ENCODE measurements at regions not wholly inside any gene's neighbourhood (a gene's known extent, or its start where the extent isn't known, plus 50 kb on each side); places are given as distances from the start of the nearest gene placed in this dataset.
"Not testable (repeated sequence)": the region's sequence is repeated elsewhere in the genome, so short reads cannot be mapped to it uniquely, and the experiment has no call there.

GRCh38 chr12:91460469-91460868 lies 277.9 kb upstream of the DCN start:
- ATAC-seq = no peak
- H3K9me3 ChIP-seq = no peaks in the 10 kb centered on the region
- H3K36me3 ChIP-seq = no peaks in the 10 kb centered on the region
- no peak for FAIRE-seq
- WGBS, 2 donors = 80 to 83% methylated on average over 1 of the region's 1 CpG
- H3K4me3 ChIP-seq = no peak overlapping the region
- no peaks in the 10 kb centered on the region for H3K4me1 ChIP-seq
- TF ChIP-seq CTCF (IDR thresholded peaks at IDR 0.05) = no peak
- H3K27ac ChIP-seq = no peak overlapping the region
- H3K27me3 ChIP-seq = no peaks in the 10 kb centered on the region
- intact Hi-C loops (cut with DNase I) = no loop called here
- no peak for DNase-seq

- FAIRE-seq (no peak), DNase-seq (no peak), ATAC-seq (no peak)
- Histone ChIP-seq H3K4me3 (no peak overlapping the region), H3K9me3 (no peaks in the 10 kb centered on the region), H3K4me1 (no peaks in the 10 kb centered on the region), H3K27me3 (no peaks in the 10 kb centered on the region), H3K27ac (no peak overlapping the region), H3K36me3 (no peaks in the 10 kb centered on the region)
- intact Hi-C loops (cut with DNase I) = no loop called here
- TF ChIP-seq CTCF (IDR thresholded peaks at IDR 0.05) = no peak
- WGBS, 2 donors = 57 to 69% methylated on average over 5 of the region's 5 CpGs
Observed at GRCh38 chr12:91455321-91455720, 272.7 kb upstream of the DCN start.

- intact Hi-C loops (cut with DNase I) = no loop called here
- no peak overlapping the region for H3K4me3 ChIP-seq
- H3K9me3 ChIP-seq = no peaks in the 10 kb centered on the region
- no peak overlapping the region for H3K27ac ChIP-seq
- DNase-seq (no peak), FAIRE-seq (no peak), ATAC-seq (no peak)
- H3K4me1 ChIP-seq = no peaks in the 10 kb centered on the region
- no peaks in the 10 kb centered on the region for H3K36me3 ChIP-seq
- WGBS, 2 donors = 40 to 43% methylated on average over 2 of the region's 2 CpGs
- no peak for TF ChIP-seq CTCF (IDR thresholded peaks at IDR 0.05)
- no peaks in the 10 kb centered on the region for H3K27me3 ChIP-seq
Observed at GRCh38 chr12:91454179-91454578, 271.6 kb upstream of the DCN start.

- H3K9me3 ChIP-seq; H3K27me3 ChIP-seq; H3K4me1 ChIP-seq; FAIRE-seq; ATAC-seq; DNase-seq; intact Hi-C loops (cut with DNase I); H3K4me3 ChIP-seq; H3K36me3 ChIP-seq; H3K27ac ChIP-seq: not testable (repeated sequence)
- WGBS, 2 donors = no CpG with 5 or more reads among the region's 2 CpGs
Observed at GRCh38 chr12:91452464-91452863, 269.8 kb upstream of the DCN start.

GRCh38 chr12:91441993-91442952 lies 259.7 kb upstream of the DCN start:
- 59 to 68% methylated on average over 3 of the region's 3 CpGs for WGBS, 2 donors
- intact Hi-C loops (cut with DNase I) = no loop called here
- DNase-seq (no peak), FAIRE-seq (no peak), ATAC-seq (no peak)
- H3K27me3 ChIP-seq = no peaks in the 10 kb centered on the region
- H3K36me3 ChIP-seq = no peaks in the 10 kb centered on the region
- TF ChIP-seq CTCF (IDR thresholded peaks at IDR 0.05) = no peak
- H3K27ac ChIP-seq = no peak overlapping the region
- no peaks in the 10 kb centered on the region for H3K9me3 ChIP-seq
- H3K4me1 ChIP-seq = no peaks in the 10 kb centered on the region
- no peak overlapping the region for H3K4me3 ChIP-seq

All from pancreas (tissue), 10 donors.